CD1c-positive myeloid dendritic cell (primary cell): ENCODE measurements at regions not wholly inside any gene's neighbourhood (a gene's known extent, or its start where the extent isn't known, plus 50 kb on each side); places are given as distances from the start of the nearest gene placed in this dataset.
"Not testable (repeated sequence)": the region's sequence is repeated elsewhere in the genome, so short reads cannot be mapped to it uniquely, and the experiment has no call there.

ENCODE experiments used
- DNase-seq: peaks from one replicate; pipeline ENCODE4 v3.0.0-alpha.2; 2016; ENCODE audit errors: extremely low spot score

DNA sequence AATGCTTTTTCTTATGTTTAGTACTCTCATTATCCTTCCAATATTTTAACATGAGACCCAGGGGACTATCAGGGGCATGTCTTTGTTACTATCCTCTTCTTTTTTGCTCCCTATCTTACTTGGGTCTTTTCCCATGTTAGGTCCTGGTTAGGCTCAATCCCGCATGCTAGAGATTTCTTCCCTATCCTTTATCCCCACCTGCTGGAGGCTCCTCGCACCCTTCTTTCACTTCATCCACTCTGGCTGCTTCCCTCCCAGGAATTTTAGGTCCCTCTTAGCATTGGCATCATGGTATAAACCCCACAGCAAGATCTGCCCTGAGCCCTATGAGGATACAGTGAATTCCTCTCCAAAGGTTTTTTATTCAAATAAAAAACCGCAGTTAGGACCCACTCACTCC lies 567.3 kb downstream of the ANKRD30B start:
- DNase-seq = not testable (repeated sequence)

DNA sequence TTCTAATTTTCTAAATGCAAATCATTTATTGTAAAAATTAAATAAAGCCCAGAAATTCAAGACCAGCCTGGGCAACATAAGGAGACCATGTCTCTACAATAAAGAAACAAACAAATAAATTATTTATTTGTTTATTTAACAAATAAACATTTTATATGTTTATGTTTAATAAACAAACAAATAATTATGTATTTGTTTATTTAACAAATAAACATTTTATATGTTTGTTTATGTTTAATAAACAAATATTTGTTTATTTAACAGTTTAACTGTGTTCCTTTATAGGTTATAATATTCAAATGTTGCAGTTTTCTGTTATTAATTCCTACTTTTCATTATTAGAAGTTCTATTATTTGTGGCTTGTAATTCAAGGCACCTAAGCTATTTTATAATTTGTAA lies 570.7 kb downstream of the ANKRD30B start:
- DNase-seq = not testable (repeated sequence)

DNA sequence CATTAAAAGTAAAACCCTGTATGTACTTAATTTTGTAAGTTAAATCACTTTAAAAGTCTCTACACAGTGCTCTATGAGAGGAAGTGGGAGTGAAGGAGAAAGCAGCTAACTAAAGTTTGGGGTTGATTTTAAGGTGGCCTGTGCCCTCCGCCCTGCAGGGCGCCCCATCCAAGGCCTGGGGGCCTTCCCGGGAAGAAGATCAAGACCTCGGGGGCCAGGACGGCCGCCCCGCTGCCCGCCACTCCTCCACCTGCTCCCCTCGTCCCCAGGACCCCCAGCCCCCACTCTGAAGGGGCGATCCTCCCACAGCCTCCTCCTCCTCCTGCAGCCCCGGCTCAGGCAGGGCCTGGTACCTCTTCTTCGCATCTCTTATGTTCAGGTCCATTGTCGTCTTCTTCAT lies 581.7 kb downstream of the ANKRD30B start:
- DNase-seq = not testable (repeated sequence)

GRCh38 chr18:15330149-15330548 lies 582.2 kb downstream of the ANKRD30B start:
- not testable (repeated sequence) for DNase-seq

DNA sequence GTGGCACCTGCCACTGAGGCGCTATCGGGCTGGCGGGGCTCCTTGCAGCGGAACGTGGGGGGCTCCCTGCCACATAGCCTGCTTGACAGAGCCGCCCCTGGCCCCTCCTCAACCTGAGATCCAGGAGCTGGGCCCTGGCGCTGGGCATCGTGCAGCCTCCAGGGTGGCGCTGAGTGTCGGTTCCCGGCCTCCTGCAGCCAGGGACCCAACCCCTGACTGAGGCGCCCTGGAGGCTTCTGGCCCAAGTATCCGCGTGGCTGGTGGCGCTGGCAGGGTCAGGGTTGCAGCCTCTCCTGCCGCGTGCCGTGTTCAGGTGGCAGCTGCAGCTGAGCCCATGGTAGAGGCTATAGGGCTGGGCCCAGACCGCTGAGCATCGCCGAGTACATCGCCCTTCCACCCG lies 582.6 kb downstream of the ANKRD30B start:
- DNase-seq = not testable (repeated sequence)

DNA sequence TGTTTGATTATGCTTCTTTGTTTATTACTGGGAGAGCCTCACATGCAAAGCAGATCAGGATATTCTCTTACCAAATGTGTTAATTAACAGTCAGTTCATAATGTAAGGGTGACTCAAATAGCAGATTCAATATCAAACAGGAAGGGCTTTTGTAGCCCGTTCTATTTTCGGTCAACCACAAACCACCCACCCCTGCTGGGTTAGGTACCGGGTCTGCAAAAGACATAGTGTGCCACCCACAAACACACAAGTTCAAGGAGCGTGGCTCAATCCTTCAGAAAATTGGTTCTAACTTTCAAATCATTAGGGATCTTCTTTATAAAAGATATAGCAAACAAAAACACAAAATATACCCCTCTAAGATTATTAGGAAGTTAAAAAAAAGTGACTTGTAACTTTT lies 627.7 kb downstream of the ANKRD30B start:
- not testable (repeated sequence) for DNase-seq

DNA sequence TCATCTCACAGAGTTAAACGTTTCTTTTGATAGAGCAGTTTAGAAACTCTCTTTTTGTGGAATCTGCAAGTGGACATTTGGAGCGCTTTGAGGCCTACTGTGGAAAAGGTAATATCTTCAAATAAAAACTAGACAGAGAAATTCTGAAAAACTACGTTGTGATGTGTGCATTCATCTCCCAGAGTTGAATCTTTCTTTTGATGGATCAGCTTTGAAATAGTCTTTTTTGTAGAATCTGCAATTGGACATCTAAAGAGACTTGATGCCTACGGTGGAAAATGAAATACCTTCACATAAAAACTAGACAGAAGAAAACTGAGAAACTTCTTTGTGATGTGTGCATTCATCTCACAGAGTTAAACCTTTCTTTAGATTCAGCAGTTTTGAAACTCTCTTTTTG lies 659.9 kb downstream of the ANKRD30B start:
- DNase-seq = peak; percentile 8
